Adipocyte (in vitro differentiated cells): ENCODE measurements at regions not wholly inside any gene's neighbourhood (a gene's known extent, or its start where the extent isn't known, plus 50 kb on each side); places are given as distances from the start of the nearest gene placed in this dataset.

ENCODE experiments used
- DNase-seq: peaks from one replicate; pipeline ENCODE4 v3.0.0-alpha.2; 2015; ENCODE audit warnings: low read depth
- H3K27me3 ChIP-seq: replicated peaks from 2 replicates; pipeline ENCODE4 v1.7.0; 2013; ENCODE audit warnings: mild to moderate bottlenecking, low read length, moderate library complexity; ENCODE audit not compliant: control insufficient read depth, insufficient read depth
- H3K36me3 ChIP-seq: 2 replicates; pipeline ENCODE4 v1.7.0; 2013; ENCODE audit warnings: low read length, mild to moderate bottlenecking, moderate library complexity; ENCODE audit not compliant: control insufficient read depth, insufficient read depth, severe bottlenecking
- H3K4me1 ChIP-seq: 2 replicates; pipeline ENCODE4 v1.7.0; 2013; ENCODE audit warnings: mild to moderate bottlenecking, low read length, moderate library complexity; ENCODE audit not compliant: control insufficient read depth, insufficient read depth
- H3K4me3 ChIP-seq: 2 replicates; pipeline ENCODE4 v1.7.0; 2013; ENCODE audit warnings: mild to moderate bottlenecking, low read length, moderate library complexity
- H3K9ac ChIP-seq: 2 replicates; pipeline ENCODE4 v1.7.0; 2013; ENCODE audit warnings: mild to moderate bottlenecking, low read length, moderate library complexity
- H3K9me3 ChIP-seq: 2 replicates; pipeline ENCODE4 v1.7.0; 2013; ENCODE audit warnings: mild to moderate bottlenecking, low read length, moderate library complexity; ENCODE audit not compliant: control insufficient read depth

DNA sequence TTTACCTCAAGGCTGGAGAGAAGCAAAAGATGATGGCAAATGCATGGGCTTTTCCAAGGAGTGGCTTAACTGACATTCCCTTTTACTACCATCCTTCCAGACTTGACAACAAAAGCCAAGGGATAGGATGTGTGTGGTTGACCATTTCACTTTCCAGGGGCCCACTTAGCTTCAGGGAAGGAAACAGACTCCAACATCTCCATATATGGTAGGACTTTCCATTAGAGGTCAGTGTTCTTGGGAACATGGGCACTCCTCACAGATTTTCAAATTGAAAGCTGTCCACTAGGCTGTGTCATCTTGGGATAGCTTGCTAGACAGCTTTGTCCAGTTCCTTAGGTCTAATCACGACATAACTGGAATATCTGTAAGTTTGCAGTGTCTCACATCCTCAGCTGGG, 118.1 kb upstream of the NAMPT start:
- no peaks in the 10 kb centered on the region for H3K4me1 ChIP-seq
- no peak for DNase-seq

GRCh38 chr7:106400923-106401322, 116.1 kb upstream of the NAMPT start:
- H3K4me3 ChIP-seq: no peak overlapping the region
- H3K27me3 ChIP-seq: peaks cover 8% of the 10 kb centered on the region
- H3K4me1 ChIP-seq: no peaks in the 10 kb centered on the region
- H3K9me3 ChIP-seq: no peaks in the 10 kb centered on the region
- H3K9ac ChIP-seq: no peak overlapping the region
- DNase-seq: no peak
- H3K36me3 ChIP-seq: no peaks in the 10 kb centered on the region

More for the DNA sequence above, 118.1 kb upstream of the NAMPT start:
- Histone ChIP-seq H3K27me3 (peaks cover 8% of the 10 kb centered on the region), H3K9me3 (no peaks in the 10 kb centered on the region), H3K9ac (no peak overlapping the region), H3K36me3 (no peaks in the 10 kb centered on the region), H3K4me3 (no peak overlapping the region)

DNA sequence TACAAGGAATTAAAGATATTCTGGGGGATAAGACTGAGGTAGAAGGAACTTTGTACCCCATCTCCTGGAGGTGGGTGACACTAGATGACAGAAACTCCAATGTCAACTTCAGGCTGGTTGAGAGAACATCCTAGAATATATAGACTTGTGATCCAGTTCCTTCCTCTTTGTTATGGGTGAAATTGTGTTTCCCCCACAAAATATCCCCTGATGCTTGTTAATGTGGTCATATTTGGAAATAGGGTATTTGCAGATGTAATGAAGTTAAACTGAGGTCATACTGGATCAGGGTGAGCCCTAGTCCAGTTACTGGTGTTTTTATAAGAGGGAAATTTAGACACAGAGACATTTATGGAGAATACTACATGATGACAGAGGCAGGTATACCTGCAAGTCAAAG, 114.0 kb upstream of the NAMPT start:
- no peak overlapping the region for H3K9ac ChIP-seq
- H3K4me3 ChIP-seq: no peak overlapping the region
- no peaks in the 10 kb centered on the region for H3K4me1 ChIP-seq
- no peaks in the 10 kb centered on the region for H3K36me3 ChIP-seq
- DNase-seq: no peak
- peaks cover 8% of the 10 kb centered on the region for H3K27me3 ChIP-seq
- H3K9me3 ChIP-seq: no peaks in the 10 kb centered on the region

DNA sequence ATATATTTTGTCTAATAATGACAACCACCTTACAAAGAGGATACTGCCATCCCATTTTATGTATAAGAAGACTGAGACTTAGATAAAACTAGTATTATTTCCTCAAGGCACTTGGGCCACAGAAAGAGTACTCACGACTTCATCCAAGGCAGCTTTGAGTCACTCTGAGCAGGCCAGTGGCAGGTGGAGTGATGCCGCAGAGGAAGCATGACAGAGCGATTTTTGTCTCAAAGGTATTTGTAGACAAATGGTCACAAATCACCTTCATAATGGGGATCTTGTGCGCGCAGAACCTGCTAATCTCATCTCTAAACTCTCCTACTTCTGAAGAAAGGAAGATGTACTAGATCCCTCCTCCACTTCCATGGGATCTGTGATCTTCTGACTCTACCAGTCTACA, 113.2 kb upstream of the NAMPT start:
- H3K4me3 ChIP-seq: no peak overlapping the region
- H3K36me3 ChIP-seq: no peaks in the 10 kb centered on the region
- DNase-seq: no peak
- no peak overlapping the region for H3K9ac ChIP-seq
- H3K4me1 ChIP-seq: no peaks in the 10 kb centered on the region
- H3K9me3 ChIP-seq: no peaks in the 10 kb centered on the region
- peaks cover 8% of the 10 kb centered on the region for H3K27me3 ChIP-seq

- Histone ChIP-seq H3K4me3 (no peak overlapping the region), H3K9ac (no peak overlapping the region), H3K27me3 (peaks cover 5% of the 10 kb centered on the region), H3K36me3 (no peaks in the 10 kb centered on the region), H3K4me1 (peaks cover 14% of the 10 kb centered on the region), H3K9me3 (no peaks in the 10 kb centered on the region)
- no peak for DNase-seq
These were observed 109.7 kb upstream of the NAMPT start for GRCh38 chr7:106394526-106394925.

- H3K9me3 ChIP-seq: no peaks in the 10 kb centered on the region
- no peaks in the 10 kb centered on the region for H3K27me3 ChIP-seq
- H3K4me3 ChIP-seq: no peak overlapping the region
- H3K36me3 ChIP-seq: no peaks in the 10 kb centered on the region
- H3K9ac ChIP-seq: no peak overlapping the region
- no peak for DNase-seq
- peaks cover 14% of the 10 kb centered on the region for H3K4me1 ChIP-seq
These were observed 108.9 kb upstream of the NAMPT start for GRCh38 chr7:106393564-106394251.

DNA sequence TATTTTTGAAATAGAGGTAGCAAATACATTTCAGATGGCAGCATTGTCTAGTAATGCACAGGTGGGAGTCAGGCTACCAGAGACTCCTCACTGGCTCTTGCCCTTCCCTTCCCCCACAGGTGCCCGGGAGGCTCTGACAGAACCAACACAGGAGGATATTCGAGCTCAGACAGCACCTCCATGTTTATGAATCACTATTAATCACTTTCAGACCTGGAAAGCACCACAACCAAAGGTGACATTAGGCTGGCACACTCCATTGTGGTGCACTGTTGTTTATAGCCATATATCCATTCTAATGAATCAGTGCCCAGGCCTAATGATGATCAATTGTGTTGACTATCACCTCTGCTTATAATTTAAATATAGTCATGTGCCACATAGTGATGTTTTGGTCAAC, 107.8 kb upstream of the NAMPT start:
- Histone ChIP-seq H3K27me3 (no peaks in the 10 kb centered on the region), H3K36me3 (no peaks in the 10 kb centered on the region), H3K9ac (no peak overlapping the region), H3K4me3 (no peak overlapping the region), H3K4me1 (peaks cover 14% of the 10 kb centered on the region), H3K9me3 (no peaks in the 10 kb centered on the region)
- no peak for DNase-seq

GRCh38 chr7:106392144-106392543, 107.4 kb upstream of the NAMPT start:
- H3K4me1 ChIP-seq: peaks cover 14% of the 10 kb centered on the region
- no peak overlapping the region for H3K9ac ChIP-seq
- no peaks in the 10 kb centered on the region for H3K36me3 ChIP-seq
- H3K9me3 ChIP-seq: peaks cover under 1% of the 10 kb centered on the region
- no peak overlapping the region for H3K4me3 ChIP-seq
- H3K27me3 ChIP-seq: no peaks in the 10 kb centered on the region
- no peak for DNase-seq

DNA sequence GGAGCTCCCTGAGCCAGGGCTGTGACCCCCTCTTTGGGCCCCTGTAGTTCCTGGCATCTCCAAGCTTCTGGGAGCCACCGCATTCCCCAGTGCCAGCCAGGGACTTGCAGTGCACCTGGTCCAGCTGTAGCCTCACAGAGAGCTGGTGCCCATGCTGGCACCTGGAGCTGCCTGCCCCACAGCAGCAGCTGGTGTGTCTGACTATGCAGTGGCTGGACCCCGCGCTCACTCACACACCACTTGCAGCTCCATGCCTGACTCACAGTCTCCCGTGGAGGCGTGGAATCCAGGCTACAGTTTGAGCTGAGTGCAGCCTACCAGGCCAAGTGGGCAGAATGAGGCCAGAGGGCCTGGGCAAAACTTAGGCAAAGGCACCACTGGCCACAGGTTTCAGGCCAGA, 102.2 kb upstream of the NAMPT start:
- Histone ChIP-seq H3K9ac (no peak overlapping the region), H3K36me3 (no peaks in the 10 kb centered on the region), H3K4me3 (no peak overlapping the region), H3K9me3 (peaks cover 7% of the 10 kb centered on the region), H3K4me1 (peaks cover 12% of the 10 kb centered on the region), H3K27me3 (no peaks in the 10 kb centered on the region)
- DNase-seq: no peak

DNA sequence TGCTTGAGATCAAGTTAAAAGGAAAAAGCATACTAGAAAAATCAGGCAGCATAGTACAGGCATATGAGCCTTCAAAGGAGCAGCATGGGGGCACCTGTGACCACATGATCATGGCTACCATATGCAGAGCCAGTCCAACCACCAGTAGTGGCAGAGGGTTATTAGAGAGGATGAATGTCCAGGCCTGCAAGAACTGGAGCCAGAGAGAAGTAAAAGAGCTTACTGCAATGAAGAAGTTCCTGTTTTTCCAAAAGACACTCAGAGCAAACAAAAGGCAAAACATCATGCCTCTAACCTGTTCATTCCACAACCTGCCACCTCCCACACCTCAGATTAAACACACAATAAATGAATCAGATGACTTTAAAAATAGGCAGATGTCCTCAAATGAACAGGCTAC, 99.6 kb upstream of the NAMPT start:
- no peak for DNase-seq
- no peaks in the 10 kb centered on the region for H3K4me1 ChIP-seq

DNA sequence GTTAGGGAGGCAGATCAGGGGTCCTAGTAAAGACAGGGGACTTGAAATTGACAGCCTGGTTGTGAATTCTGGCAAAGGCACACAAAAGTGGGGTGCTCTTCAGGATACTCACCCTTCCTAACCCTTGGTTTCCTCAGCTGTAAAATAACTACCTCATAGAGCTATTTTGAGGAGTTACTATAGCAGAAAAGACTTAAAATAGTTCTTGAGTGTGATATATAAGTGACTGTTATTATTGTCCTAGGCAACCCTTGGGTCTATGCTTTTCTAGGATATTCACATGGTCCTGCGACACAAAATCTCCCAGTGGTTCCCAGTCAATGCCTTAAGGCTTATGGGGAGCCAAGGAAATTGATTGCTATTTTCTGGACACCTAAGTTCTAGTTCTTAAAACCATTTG, 98.1 kb upstream of the NAMPT start:
- Histone ChIP-seq H3K4me3 (no peak overlapping the region), H3K9ac (no peak overlapping the region), H3K36me3 (no peaks in the 10 kb centered on the region), H3K27me3 (no peaks in the 10 kb centered on the region), H3K9me3 (peaks cover 7% of the 10 kb centered on the region), H3K4me1 (no peaks in the 10 kb centered on the region)
- no peak for DNase-seq

More for the DNA sequence above, 99.6 kb upstream of the NAMPT start:
- Histone ChIP-seq H3K9me3 (peaks cover 7% of the 10 kb centered on the region), H3K4me3 (no peak overlapping the region), H3K36me3 (no peaks in the 10 kb centered on the region), H3K27me3 (no peaks in the 10 kb centered on the region), H3K9ac (no peak overlapping the region)

- Histone ChIP-seq H3K9ac (no peak overlapping the region), H3K27me3 (no peaks in the 10 kb centered on the region), H3K36me3 (no peaks in the 10 kb centered on the region), H3K4me3 (no peak overlapping the region), H3K9me3 (peaks cover 7% of the 10 kb centered on the region), H3K4me1 (no peaks in the 10 kb centered on the region)
- DNase-seq: no peak
These were observed 97.3 kb upstream of the NAMPT start for GRCh38 chr7:106382129-106382528.
